ENCODE measurements at regions not wholly inside any gene's neighbourhood (a gene's known extent, or its start where the extent isn't known, plus 50 kb on each side); places are given as distances from the start of the nearest gene placed in this dataset.

- peaks cover 10% of the 10 kb centered on the region in 2 donors for H3K4me1 ChIP-seq (ENCODE audit: control insufficient read depth in 2 of 2, insufficient read depth in 2 of 2, low read length in 2 of 2)
- no peak overlapping the region for H3K27ac Mint-ChIP-seq
- DNase-seq (no peak), ATAC-seq (ENCODE audit: low read depth) (no peak)
- H3K4me1 Mint-ChIP-seq, result peaks cover 11% of the 10 kb centered on the region
- TF ChIP-seq, protein P1, sequence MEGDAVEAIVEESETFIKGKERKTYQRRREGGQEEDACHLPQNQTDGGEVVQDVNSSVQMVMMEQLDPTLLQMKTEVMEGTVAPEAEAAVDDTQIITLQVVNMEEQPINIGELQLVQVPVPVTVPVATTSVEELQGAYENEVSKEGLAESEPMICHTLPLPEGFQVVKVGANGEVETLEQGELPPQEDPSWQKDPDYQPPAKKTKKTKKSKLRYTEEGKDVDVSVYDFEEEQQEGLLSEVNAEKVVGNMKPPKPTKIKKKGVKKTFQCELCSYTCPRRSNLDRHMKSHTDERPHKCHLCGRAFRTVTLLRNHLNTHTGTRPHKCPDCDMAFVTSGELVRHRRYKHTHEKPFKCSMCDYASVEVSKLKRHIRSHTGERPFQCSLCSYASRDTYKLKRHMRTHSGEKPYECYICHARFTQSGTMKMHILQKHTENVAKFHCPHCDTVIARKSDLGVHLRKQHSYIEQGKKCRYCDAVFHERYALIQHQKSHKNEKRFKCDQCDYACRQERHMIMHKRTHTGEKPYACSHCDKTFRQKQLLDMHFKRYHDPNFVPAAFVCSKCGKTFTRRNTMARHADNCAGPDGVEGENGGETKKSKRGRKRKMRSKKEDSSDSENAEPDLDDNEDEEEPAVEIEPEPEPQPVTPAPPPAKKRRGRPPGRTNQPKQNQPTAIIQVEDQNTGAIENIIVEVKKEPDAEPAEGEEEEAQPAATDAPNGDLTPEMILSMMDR (IDR thresholded peaks at IDR 0.05), result no peak
- no peak for TF ChIP-seq EZH2 (IDR thresholded peaks at IDR 0.05; ENCODE audit: borderline replicate concordance, insufficient read depth, low read depth, low read length, poor library complexity, severe bottlenecking)
- H3K36me3 ChIP-seq (replicated peaks in 1 of 2; ENCODE audit: control extremely low read depth in 1 of 2, control insufficient read depth in 1 of 2, extremely low read depth in 1 of 2, insufficient read depth in 2 of 2, low read length in 1 of 2), result no peaks in the 10 kb centered on the region
- no peaks in the 10 kb centered on the region for H3K27me3 Mint-ChIP-seq
- no peak overlapping the region for H3K4me3 Mint-ChIP-seq
- no peak overlapping the region for H3K9ac ChIP-seq (ENCODE audit: low read length)
- ChIA-PET POLR2A (no interaction called here), CTCF (interaction anchor here (0.9 to 1.5 kb wide), 2 partner anchors 46 to 263 kb away, joined by 3 to 12 read pairs; no protein-coding TSS in a partner anchor)
- H3K9me3 ChIP-seq (ENCODE audit: control extremely low read depth in 1 of 3, control insufficient read depth in 2 of 3, insufficient read depth in 1 of 3, low read length in 2 of 3), result no peaks in the 10 kb centered on the region
- no peaks in the 10 kb centered on the region for H4K20me1 ChIP-seq (ENCODE audit: control insufficient read depth, insufficient read depth, low read length, poor library complexity, severe bottlenecking)
- 60% methylated on average over 2 of the region's 2 CpGs for WGBS (ENCODE audit: insufficient coverage)
- H3K27ac ChIP-seq (ENCODE audit: low read length in 2 of 2), result no peak overlapping the region
- no peak overlapping the region for H3K4me3 ChIP-seq (ENCODE audit: control extremely low read depth in 1 of 5, extremely low read depth in 1 of 5, insufficient read depth in 1 of 5, low read depth in 2 of 5, low read length in 4 of 5)
- intact Hi-C loops (cut with micrococcal nuclease), result no loop called here
- no peaks in the 10 kb centered on the region for H3K9me3 Mint-ChIP-seq (ENCODE audit: insufficient read depth)
- H3K4me2 ChIP-seq (replicated peaks; ENCODE audit: low read depth, low read length, poor library complexity, severe bottlenecking), result no peak overlapping the region
- H3K27me3 ChIP-seq (replicated peaks in 1 of 4; ENCODE audit: control extremely low read depth in 1 of 4, control insufficient read depth in 3 of 4, insufficient read depth in 4 of 4, low read length in 3 of 4), result no peaks in the 10 kb centered on the region
- no peak overlapping the region for H2AFZ ChIP-seq (ENCODE audit: insufficient read depth, low read depth, low read length, poor library complexity, severe bottlenecking)
- H3K79me2 ChIP-seq (ENCODE audit: control insufficient read depth, insufficient read depth, low read length), result no peaks in the 10 kb centered on the region
Measured at GRCh38 chr2:196341277-196341841, 170.0 kb upstream of the STK17B start.

- Mint-ChIP-seq H3K4me1 (no peaks in the 10 kb centered on the region), H3K27ac (no peak overlapping the region), H3K4me3 (no peak overlapping the region), H3K27me3 (no peaks in the 10 kb centered on the region), H3K9me3 (ENCODE audit: insufficient read depth) (no peaks in the 10 kb centered on the region)
- Histone ChIP-seq H3K9ac (ENCODE audit: low read length) (no peak overlapping the region), H2AFZ (ENCODE audit: insufficient read depth, low read depth, low read length, poor library complexity, severe bottlenecking) (no peak overlapping the region), H3K4me2 (replicated peaks; ENCODE audit: low read depth, low read length, poor library complexity, severe bottlenecking) (no peak overlapping the region), H3K4me1 (ENCODE audit: control insufficient read depth in 2 of 2, insufficient read depth in 2 of 2, low read length in 2 of 2) (no peaks in the 10 kb centered on the region), H3K9me3 (ENCODE audit: control extremely low read depth in 1 of 3, control insufficient read depth in 2 of 3, insufficient read depth in 1 of 3, low read length in 2 of 3) (no peaks in the 10 kb centered on the region), H3K4me3 (ENCODE audit: control extremely low read depth in 1 of 5, extremely low read depth in 1 of 5, insufficient read depth in 1 of 5, low read depth in 2 of 5, low read length in 4 of 5) (no peak overlapping the region), H3K36me3 (replicated peaks in 1 of 2; ENCODE audit: control extremely low read depth in 1 of 2, control insufficient read depth in 1 of 2, extremely low read depth in 1 of 2, insufficient read depth in 2 of 2, low read length in 1 of 2) (no peaks in the 10 kb centered on the region), H3K27ac (ENCODE audit: low read length in 2 of 2) (no peak overlapping the region), H4K20me1 (ENCODE audit: control insufficient read depth, insufficient read depth, low read length, poor library complexity, severe bottlenecking) (no peaks in the 10 kb centered on the region), H3K27me3 (replicated peaks in 1 of 4; ENCODE audit: control extremely low read depth in 1 of 4, control insufficient read depth in 3 of 4, insufficient read depth in 4 of 4, low read length in 3 of 4) (no peaks in the 10 kb centered on the region), H3K79me2 (ENCODE audit: control insufficient read depth, insufficient read depth, low read length) (no peaks in the 10 kb centered on the region)
- TF ChIP-seq EZH2 (IDR thresholded peaks at IDR 0.05; ENCODE audit: borderline replicate concordance, insufficient read depth, low read depth, low read length, poor library complexity, severe bottlenecking), result no peak
- TF ChIP-seq, protein P1 (IDR thresholded peaks at IDR 0.05), result no peak
- no peak for DNase-seq
- WGBS (ENCODE audit: insufficient coverage), result no CpG with 5 or more reads among the region's 1 CpG
- POLR2A ChIA-PET, result interaction anchor here (0.6 kb wide), 1 partner anchor 265 kb away, joined by 4 read pairs; no protein-coding TSS in a partner anchor
- intact Hi-C loops (cut with micrococcal nuclease), result no loop called here
- no peak for ATAC-seq (ENCODE audit: low read depth)
- CTCF ChIA-PET, result interaction anchor here (0.6 kb wide), 1 partner anchor 57 kb away, joined by 3 read pairs; no protein-coding TSS in a partner anchor
Measured at GRCh38 chr2:196344397-196344796, 173.0 kb upstream of the STK17B start.
